H9 (cell line): ENCODE measurements at regions not wholly inside any gene's neighbourhood (a gene's known extent, or its start where the extent isn't known, plus 50 kb on each side); places are given as distances from the start of the nearest gene placed in this dataset.

Experiments
- DNase-seq: peaks from one replicate; pipeline ENCODE4 v3.0.0-alpha.2; 2017
- H2AFZ ChIP-seq: one replicate; pipeline ENCODE4 v1.6.1; 2013; ENCODE audit warnings: mild to moderate bottlenecking, low read length, control low read depth, moderate library complexity
- H2AK5ac ChIP-seq: 2 replicates; pipeline ENCODE4 v1.6.1; 2013; ENCODE audit warnings: low read length, control low read depth, mixed read lengths; ENCODE audit not compliant: insufficient read length
- H2BK120ac ChIP-seq: one replicate; pipeline ENCODE4 v1.6.1; 2013; ENCODE audit warnings: low read depth, mild to moderate bottlenecking, low read length, control low read depth, inconsistent platforms; ENCODE audit not compliant: poor library complexity, severe bottlenecking
- H2BK12ac ChIP-seq: 2 replicates; pipeline ENCODE4 v1.6.1; 2013; ENCODE audit warnings: low read length, control low read depth, mixed read lengths, low read depth; ENCODE audit not compliant: insufficient read length
- H2BK15ac ChIP-seq: 2 replicates; pipeline ENCODE4 v1.6.1; 2013; ENCODE audit warnings: low read depth, low read length, control low read depth
- H2BK20ac ChIP-seq: one replicate; pipeline ENCODE4 v1.6.1; 2013; ENCODE audit warnings: low read depth, mild to moderate bottlenecking, low read length, control low read depth, inconsistent platforms; ENCODE audit not compliant: poor library complexity, severe bottlenecking
- H2BK5ac ChIP-seq: 2 replicates; pipeline ENCODE4 v1.6.1; 2013; ENCODE audit warnings: low read length, control low read depth, mixed read lengths; ENCODE audit not compliant: insufficient read length
- H3K14ac ChIP-seq: 2 replicates; pipeline ENCODE4 v1.6.1; 2013; ENCODE audit warnings: low read length, control low read depth; ENCODE audit not compliant: insufficient read depth
- H3K18ac ChIP-seq: 2 replicates; pipeline ENCODE4 v1.6.1; 2013; ENCODE audit warnings: low read depth, mild to moderate bottlenecking, mixed read lengths, low read length, control low read depth; ENCODE audit not compliant: insufficient read length
- H3K23ac ChIP-seq: 2 replicates; pipeline ENCODE4 v1.6.1; 2013; ENCODE audit warnings: low read length, control low read depth, mixed read lengths, low read depth; ENCODE audit not compliant: insufficient read length
- H3K23me2 ChIP-seq: 2 replicates; pipeline ENCODE4 v1.6.1; 2013; ENCODE audit warnings: low read depth, mild to moderate bottlenecking, mixed read lengths, low read length, control low read depth; ENCODE audit not compliant: insufficient read length, poor library complexity, severe bottlenecking
- H3K27ac ChIP-seq: 2 replicates; pipeline ENCODE4 v1.5.1; 2013; ENCODE audit warnings: low read length, control low read depth, mixed read lengths, low read depth; ENCODE audit not compliant: insufficient read length
- H3K27me3 ChIP-seq: 2 replicates; pipeline ENCODE4 v1.6.1; 2013; ENCODE audit warnings: low read length, control low read depth, inconsistent platforms; ENCODE audit not compliant: insufficient read depth
- H3K4ac ChIP-seq: 2 replicates; pipeline ENCODE4 v1.6.1; 2013; ENCODE audit warnings: low read depth, mild to moderate bottlenecking, control low read depth, inconsistent platforms, low read length, moderate library complexity
- H3K4me1 ChIP-seq: 2 replicates; pipeline ENCODE4 v1.6.1; 2013; ENCODE audit warnings: low read length, control low read depth, inconsistent platforms; ENCODE audit not compliant: insufficient read depth
- H3K4me2 ChIP-seq: 2 replicates; pipeline ENCODE4 v1.6.1; 2013; ENCODE audit warnings: low read length, control low read depth, mixed read lengths; ENCODE audit not compliant: insufficient read length, insufficient read depth
- H3K56ac ChIP-seq: 2 replicates; pipeline ENCODE4 v1.6.1; 2013; ENCODE audit warnings: low read depth, mild to moderate bottlenecking, mixed read lengths, low read length, control low read depth; ENCODE audit not compliant: insufficient read length
- H3K79me1 ChIP-seq: 2 replicates; pipeline ENCODE4 v1.6.1; 2013; ENCODE audit warnings: low read depth, mild to moderate bottlenecking, moderate library complexity, low read length, control low read depth, inconsistent platforms; ENCODE audit not compliant: insufficient read depth, poor library complexity, severe bottlenecking
- H3K79me2 ChIP-seq: 2 replicates; pipeline ENCODE4 v1.6.1; 2013; ENCODE audit warnings: low read length, control low read depth, inconsistent platforms; ENCODE audit not compliant: insufficient read depth
- H3K9ac ChIP-seq: 2 replicates; pipeline ENCODE4 v1.6.1; 2013; ENCODE audit warnings: low read length, control low read depth, mixed read lengths; ENCODE audit not compliant: insufficient read length; ENCODE audit errors: extremely low read depth
- H3K9me3 ChIP-seq: one replicate; pipeline ENCODE4 v1.6.1; 2013; ENCODE audit warnings: low read depth, low read length, inconsistent platforms; ENCODE audit not compliant: control insufficient read depth
- H3T11ph ChIP-seq: one replicate; pipeline ENCODE4 v1.6.1; 2013; ENCODE audit warnings: mild to moderate bottlenecking, low read length, control low read depth, inconsistent platforms
- H4K20me1 ChIP-seq: one replicate; pipeline ENCODE4 v1.6.1; 2013; ENCODE audit not compliant: control insufficient read depth, insufficient read length, insufficient read depth
- H4K5ac ChIP-seq: 2 replicates; pipeline ENCODE4 v1.6.1; 2013; ENCODE audit warnings: low read depth, mild to moderate bottlenecking, mixed read lengths, low read length, control low read depth; ENCODE audit not compliant: insufficient read length
- H4K8ac ChIP-seq: replicated peaks from 2 replicates; pipeline ENCODE4 v1.6.1; 2013; ENCODE audit warnings: low read length, control low read depth, mixed read lengths, low read depth; ENCODE audit not compliant: insufficient read length
- H4K91ac ChIP-seq: 2 replicates; pipeline ENCODE4 v1.6.1; 2013; ENCODE audit warnings: low read depth, mild to moderate bottlenecking, moderate library complexity, mixed read lengths, low read length, control low read depth; ENCODE audit not compliant: insufficient read length
- H3K27ac Mint-ChIP-seq, 3 experiments: 2 replicates in 2 of 3; 3 replicates in 1 of 3; pipeline ENCODE4 v1.8.0; 2020 to 2021; ENCODE audit warnings: mixed read lengths in 3 of 3, mild to moderate bottlenecking in 1 of 3, moderate library complexity in 1 of 3
- H3K27me3 Mint-ChIP-seq: 2 replicates; pipeline ENCODE4 v1.8.0; 2021; ENCODE audit warnings: low read depth, mild to moderate bottlenecking, moderate library complexity, mixed read lengths
- H3K36me3 Mint-ChIP-seq, 3 experiments: 2 replicates in 2 of 3; 3 replicates in 1 of 3; pipeline ENCODE4 v1.8.0; 2020 to 2021; ENCODE audit warnings: low read depth in 3 of 3, mixed read lengths in 3 of 3; ENCODE audit not compliant: insufficient read depth in 1 of 3
- H3K4me1 Mint-ChIP-seq, 2 experiments: 2 replicates each; pipeline ENCODE4 v1.8.0; 2020; ENCODE audit warnings: mixed read lengths in 2 of 2
- H3K4me3 Mint-ChIP-seq, 2 experiments: 2 replicates in 1 of 2; 3 replicates in 1 of 2; pipeline ENCODE4 v1.8.0; 2020 to 2021; ENCODE audit warnings: mild to moderate bottlenecking in 2 of 2, mixed read lengths in 2 of 2, moderate library complexity in 1 of 2
- H3K9me3 Mint-ChIP-seq, 2 experiments: 2 replicates in 1 of 2; 3 replicates in 1 of 2; pipeline ENCODE4 v1.8.0; 2020; ENCODE audit warnings: mild to moderate bottlenecking in 2 of 2, mixed read lengths in 2 of 2, moderate library complexity in 1 of 2
- WGBS: extraction: QIAGEN DNeasy Blood & Tissue Kit; methylation state at CpG from one replicate; pipeline ENCODE4 v1.1.7; 2013; ENCODE audit warnings: missing lambda C conversion rate, low lambda C conversion rate, mixed read lengths; ENCODE audit not compliant: insufficient read length; ENCODE audit errors: extremely low coverage; 5-methylcytosine and 5-hydroxymethylcytosine counted together
- TF ChIP-seq, protein P1 (sequence below): fragments of 200-600 bp; sonication (generic); conservative IDR thresholded peaks from 3 replicates; pipeline ENCODE4 v1.8.0; 2021; ENCODE audit warnings: antibody characterized with exemption, mild to moderate bottlenecking

DNA sequence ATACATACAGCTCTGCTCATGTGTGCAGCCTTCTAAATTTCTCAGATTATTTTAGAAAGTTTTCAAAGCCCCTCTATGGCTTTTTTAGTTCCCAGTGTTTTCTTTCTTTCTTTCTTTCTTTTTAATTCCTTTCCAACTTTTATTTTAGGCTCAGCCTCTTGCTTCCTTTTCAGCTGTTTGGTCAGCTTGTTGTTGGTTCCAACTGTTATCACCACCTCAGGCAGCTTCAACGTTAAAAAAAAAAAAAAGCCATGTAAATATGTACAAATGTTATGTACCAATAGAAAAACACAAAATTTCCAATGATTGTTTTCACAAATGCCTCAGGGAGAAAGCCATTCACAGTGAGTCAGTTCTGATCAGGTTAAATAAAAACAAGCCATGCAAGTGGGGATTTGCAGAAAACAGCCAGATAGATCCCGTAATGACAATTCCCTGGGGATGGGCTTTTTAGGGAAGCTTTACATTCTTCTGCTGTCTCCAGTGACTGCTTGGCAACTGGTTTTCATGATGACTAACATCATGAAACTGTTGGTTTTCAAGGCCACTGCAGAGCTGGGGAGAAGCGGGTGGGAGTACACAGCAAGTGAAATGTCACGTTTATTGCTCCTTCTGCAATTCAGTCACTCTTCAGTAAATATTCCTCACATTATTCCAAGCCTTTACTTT lies 908.4 kb downstream of the EPHA3 start:
- Histone ChIP-seq H3K27me3 (no peaks in the 10 kb centered on the region), H3K4me2 (no peak overlapping the region), H3K14ac (no peak overlapping the region), H3K23ac (no peak overlapping the region), H2BK12ac (no peak overlapping the region), H3K9me3 (no peaks in the 10 kb centered on the region), H4K20me1 (no peaks in the 10 kb centered on the region), H4K91ac (no peak overlapping the region), H2BK120ac (no peak overlapping the region), H3K56ac (no peak overlapping the region), H3K23me2 (no peaks in the 10 kb centered on the region), H3K18ac (no peak overlapping the region), H2BK5ac (no peak overlapping the region), H2BK15ac (no peak overlapping the region), H3K9ac (no peak overlapping the region), H2AK5ac (no peak overlapping the region), H3K79me2 (no peaks in the 10 kb centered on the region), H4K5ac (no peak overlapping the region), H3K4ac (no peak overlapping the region), H2BK20ac (no peak overlapping the region), H3K79me1 (no peaks in the 10 kb centered on the region), H4K8ac (no peak overlapping the region), H3T11ph (no peak overlapping the region), H3K27ac (no peak overlapping the region), H2AFZ (no peak overlapping the region), H3K4me1 (no peaks in the 10 kb centered on the region; the same call in 1 of the 2 replicates)
- Mint-ChIP-seq H3K27me3 (no peaks in the 10 kb centered on the region), H3K36me3 (no peaks in the 10 kb centered on the region; a peak in 1 of 7 replicates), H3K9me3 (0 out of 5 replicates have a peak, but pooled peaks cover 0 to 2% of the 10 kb centered on the region in 2 experiments), H3K4me1 (peaks cover 11 to 15% of the 10 kb centered on the region in 2 experiments; a peak in 3 of 4 replicates), H3K27ac (peak overlapping the region in 1 of 3 experiments; percentile 46; a peak in 1 of 7 replicates), H3K4me3 (no peak overlapping the region)
- no CpG with 5 or more reads among the region's 4 CpGs for WGBS
- no peak for DNase-seq
- TF ChIP-seq, protein P1, sequence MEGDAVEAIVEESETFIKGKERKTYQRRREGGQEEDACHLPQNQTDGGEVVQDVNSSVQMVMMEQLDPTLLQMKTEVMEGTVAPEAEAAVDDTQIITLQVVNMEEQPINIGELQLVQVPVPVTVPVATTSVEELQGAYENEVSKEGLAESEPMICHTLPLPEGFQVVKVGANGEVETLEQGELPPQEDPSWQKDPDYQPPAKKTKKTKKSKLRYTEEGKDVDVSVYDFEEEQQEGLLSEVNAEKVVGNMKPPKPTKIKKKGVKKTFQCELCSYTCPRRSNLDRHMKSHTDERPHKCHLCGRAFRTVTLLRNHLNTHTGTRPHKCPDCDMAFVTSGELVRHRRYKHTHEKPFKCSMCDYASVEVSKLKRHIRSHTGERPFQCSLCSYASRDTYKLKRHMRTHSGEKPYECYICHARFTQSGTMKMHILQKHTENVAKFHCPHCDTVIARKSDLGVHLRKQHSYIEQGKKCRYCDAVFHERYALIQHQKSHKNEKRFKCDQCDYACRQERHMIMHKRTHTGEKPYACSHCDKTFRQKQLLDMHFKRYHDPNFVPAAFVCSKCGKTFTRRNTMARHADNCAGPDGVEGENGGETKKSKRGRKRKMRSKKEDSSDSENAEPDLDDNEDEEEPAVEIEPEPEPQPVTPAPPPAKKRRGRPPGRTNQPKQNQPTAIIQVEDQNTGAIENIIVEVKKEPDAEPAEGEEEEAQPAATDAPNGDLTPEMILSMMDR = no peak
